ENCODE measurements at regions not wholly inside any gene's neighbourhood (a gene's known extent, or its start where the extent isn't known, plus 50 kb on each side); places are given as distances from the start of the nearest gene placed in this dataset.

DNA sequence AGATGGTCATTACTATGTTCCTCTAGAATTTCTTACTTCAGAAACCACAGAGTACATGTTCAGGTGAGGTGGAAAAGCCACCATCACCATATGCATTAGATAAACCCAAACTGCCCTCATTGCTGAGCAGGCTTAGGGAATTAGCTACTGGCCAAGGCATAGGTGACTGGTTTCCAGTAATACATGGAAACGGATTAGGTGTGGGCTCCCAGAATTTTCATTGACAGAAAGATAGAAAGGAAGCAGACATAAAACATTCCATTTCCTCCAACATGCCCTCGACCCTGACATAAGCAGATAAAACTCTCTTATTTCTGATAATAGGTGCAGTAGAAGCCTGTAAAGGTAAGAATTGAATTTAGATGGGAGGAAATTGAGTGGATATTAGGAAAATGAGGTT lies 1466.1 kb downstream of the SUCLG1 start:
- no peak for TF ChIP-seq EZH2 (IDR thresholded peaks at IDR 0.05; ENCODE audit: insufficient read depth, poor library complexity, severe bottlenecking)
- no peak for TF ChIP-seq EZH2phosphoT487 (IDR thresholded peaks at IDR 0.05; ENCODE audit: insufficient read depth, low read depth)

Data from GM23248 (cell line).